Mesothelial cell of epicardium (in vitro differentiated cells): ENCODE measurements at regions not wholly inside any gene's neighbourhood (a gene's known extent, or its start where the extent isn't known, plus 50 kb on each side); places are given as distances from the start of the nearest gene placed in this dataset.

Experiments used
- DNase-seq, 2 experiments: peaks; one replicate each; pipeline ENCODE4 v3.0.0; 2021; ENCODE audit warnings: low spot score in 2 of 2; ENCODE audit not compliant: unreplicated experiment in 2 of 2
- H3K27ac Mint-ChIP-seq: 2 replicates; pipeline ENCODE4 v1.8.0; 2021; ENCODE audit warnings: mixed read lengths
- H3K27me3 Mint-ChIP-seq: 2 replicates; pipeline ENCODE4 v1.8.0; 2021; ENCODE audit warnings: low read depth, mixed read lengths
- H3K36me3 Mint-ChIP-seq: 2 replicates; pipeline ENCODE4 v1.8.0; 2021; ENCODE audit warnings: mixed read lengths
- H3K4me1 Mint-ChIP-seq: 2 replicates; pipeline ENCODE4 v1.8.0; 2021; ENCODE audit warnings: mixed read lengths
- H3K4me3 Mint-ChIP-seq: 2 replicates; pipeline ENCODE4 v1.8.0; 2021; ENCODE audit warnings: mild to moderate bottlenecking, moderate library complexity, mixed read lengths
- H3K9me3 Mint-ChIP-seq: 2 replicates; pipeline ENCODE4 v1.8.0; 2021; ENCODE audit warnings: mixed read lengths
- CTCF ChIP-seq: fragments of 200-600 bp; sonication (generic); IDR thresholded peaks from one replicate; pipeline ENCODE4 v1.5.0; 2021; ENCODE audit warnings: antibody characterized with exemption; ENCODE audit not compliant: unreplicated experiment

DNA sequence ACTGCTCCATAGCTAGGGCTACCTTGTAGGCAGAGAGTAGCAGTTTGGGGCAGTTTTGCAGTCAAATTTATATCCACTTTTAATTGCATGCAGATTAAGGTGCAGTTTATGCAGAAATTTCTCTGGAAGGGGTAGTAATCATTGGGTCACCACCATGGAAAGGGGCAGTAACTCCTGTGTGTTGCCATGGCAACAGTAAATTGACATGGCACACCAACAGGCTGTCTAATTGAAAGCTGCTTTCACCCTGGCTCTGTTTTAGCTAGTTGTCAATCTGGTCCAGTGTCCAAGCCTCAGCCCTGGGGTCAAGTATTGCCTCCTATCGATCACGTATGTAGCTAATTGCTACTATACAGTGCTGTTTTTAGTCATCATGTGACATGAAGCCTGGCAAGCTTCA, 786.1 kb upstream of the CNTN5 start:
- Mint-ChIP-seq H3K27me3 (no peaks in the 10 kb centered on the region), H3K4me1 (peaks cover 5% of the 10 kb centered on the region), H3K27ac (no peak overlapping the region), H3K9me3 (peaks cover 4% of the 10 kb centered on the region), H3K4me3 (no peak overlapping the region), H3K36me3 (no peaks in the 10 kb centered on the region)
- no peak for DNase-seq
- TF ChIP-seq CTCF: no peak

GRCh38 chr11:98243897-98244296, 776.9 kb upstream of the CNTN5 start:
- peaks cover 6% of the 10 kb centered on the region for H3K4me1 Mint-ChIP-seq
- H3K27ac Mint-ChIP-seq: no peak overlapping the region
- DNase-seq: no peak
- H3K4me3 Mint-ChIP-seq: no peak overlapping the region
- H3K9me3 Mint-ChIP-seq: peaks cover 35% of the 10 kb centered on the region
- no peaks in the 10 kb centered on the region for H3K27me3 Mint-ChIP-seq
- H3K36me3 Mint-ChIP-seq: no peaks in the 10 kb centered on the region
- TF ChIP-seq CTCF: no peak

DNA sequence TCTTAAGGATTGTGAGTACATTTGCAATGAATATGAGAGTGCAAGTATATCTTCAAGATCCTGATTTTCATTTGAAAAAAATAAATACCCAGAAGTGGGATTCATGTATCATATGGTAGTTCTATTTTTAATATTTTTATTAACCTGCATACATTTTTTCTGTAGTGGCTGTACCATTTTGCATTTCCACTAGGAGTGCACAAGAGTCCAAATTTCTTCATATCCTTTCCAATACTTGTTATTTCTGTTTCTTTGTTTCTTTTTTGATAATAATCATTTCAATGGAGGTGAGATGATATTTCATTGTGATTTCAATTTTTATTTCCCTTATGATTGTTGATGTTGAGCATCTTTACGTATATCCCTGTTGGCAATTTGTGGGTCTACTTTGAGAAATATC, 759.8 kb upstream of the CNTN5 start:
- Mint-ChIP-seq H3K4me3 (no peak overlapping the region), H3K27me3 (no peaks in the 10 kb centered on the region), H3K27ac (no peak overlapping the region), H3K4me1 (no peaks in the 10 kb centered on the region), H3K36me3 (no peaks in the 10 kb centered on the region), H3K9me3 (peaks cover 23% of the 10 kb centered on the region)
- no peak for DNase-seq
- TF ChIP-seq CTCF: peak; percentile 69

GRCh38 chr11:98277251-98277912, 743.4 kb upstream of the CNTN5 start:
- DNase-seq: no peak
- Mint-ChIP-seq H3K4me1 (no peaks in the 10 kb centered on the region), H3K27me3 (no peaks in the 10 kb centered on the region), H3K27ac (no peak overlapping the region), H3K9me3 (peaks cover 3% of the 10 kb centered on the region), H3K36me3 (no peaks in the 10 kb centered on the region), H3K4me3 (no peak overlapping the region)
- no peak for TF ChIP-seq CTCF

GRCh38 chr11:98289617-98290263, 731.0 kb upstream of the CNTN5 start:
- Mint-ChIP-seq H3K27ac (no peak overlapping the region), H3K9me3 (no peaks in the 10 kb centered on the region), H3K4me1 (peaks cover 12% of the 10 kb centered on the region), H3K4me3 (no peak overlapping the region), H3K36me3 (no peaks in the 10 kb centered on the region), H3K27me3 (no peaks in the 10 kb centered on the region)
- no peak for TF ChIP-seq CTCF
- no peak for DNase-seq
